HepG2 (cell line): ENCODE measurements at regions not wholly inside any gene's neighbourhood (a gene's known extent, or its start where the extent isn't known, plus 50 kb on each side); places are given as distances from the start of the nearest gene placed in this dataset.

Experiments
- CEBPZ ChIP-seq: IDR thresholded peaks from 2 replicates; pipeline ENCODE4 v1.6.1; 2012; ENCODE audit warnings: low read length, improper control_type of control experiment
- FOXK2 ChIP-seq: fragments of 450-650 bp; IDR thresholded peaks from 2 replicates; pipeline ENCODE4 v1.6.1; 2016
- NCOR1 ChIP-seq: fragments of 200-600 bp; sonication (generic); IDR thresholded peaks from 2 replicates; pipeline ENCODE4 v1.7.0; 2017; ENCODE audit warnings: antibody characterized with exemption, low read length, borderline replicate concordance
- TF ChIP-seq, protein P1 (sequence below), 2 experiments: IDR thresholded peaks; 2 replicates each; pipeline ENCODE4 v1.6.1; 2011 to 2012; ENCODE audit warnings: low read length in 2 of 2, borderline replicate concordance in 1 of 2, low read depth in 1 of 2, mild to moderate bottlenecking in 1 of 2, moderate library complexity in 1 of 2

DNA sequence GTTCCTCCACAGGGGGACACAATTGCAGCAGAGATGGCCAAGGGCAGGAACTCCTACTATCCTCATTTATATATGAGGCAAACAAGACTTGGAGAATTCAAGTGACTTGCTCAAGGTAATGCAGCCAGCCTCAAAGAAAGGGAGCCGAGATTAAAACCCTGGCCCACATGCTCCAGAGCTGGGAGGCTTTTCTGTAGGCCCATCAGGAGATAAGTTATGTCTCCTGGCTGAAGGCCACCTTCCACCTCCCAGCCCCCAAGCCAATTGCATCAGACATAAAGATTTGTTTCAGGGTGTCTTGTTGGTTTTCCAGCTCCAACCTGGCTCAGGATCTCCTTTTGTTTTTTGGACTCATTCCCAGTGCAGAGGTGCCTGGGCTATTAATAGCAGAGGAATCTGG is 59.5 kb downstream of the SMIM38 start:
- TF ChIP-seq, protein P1, sequence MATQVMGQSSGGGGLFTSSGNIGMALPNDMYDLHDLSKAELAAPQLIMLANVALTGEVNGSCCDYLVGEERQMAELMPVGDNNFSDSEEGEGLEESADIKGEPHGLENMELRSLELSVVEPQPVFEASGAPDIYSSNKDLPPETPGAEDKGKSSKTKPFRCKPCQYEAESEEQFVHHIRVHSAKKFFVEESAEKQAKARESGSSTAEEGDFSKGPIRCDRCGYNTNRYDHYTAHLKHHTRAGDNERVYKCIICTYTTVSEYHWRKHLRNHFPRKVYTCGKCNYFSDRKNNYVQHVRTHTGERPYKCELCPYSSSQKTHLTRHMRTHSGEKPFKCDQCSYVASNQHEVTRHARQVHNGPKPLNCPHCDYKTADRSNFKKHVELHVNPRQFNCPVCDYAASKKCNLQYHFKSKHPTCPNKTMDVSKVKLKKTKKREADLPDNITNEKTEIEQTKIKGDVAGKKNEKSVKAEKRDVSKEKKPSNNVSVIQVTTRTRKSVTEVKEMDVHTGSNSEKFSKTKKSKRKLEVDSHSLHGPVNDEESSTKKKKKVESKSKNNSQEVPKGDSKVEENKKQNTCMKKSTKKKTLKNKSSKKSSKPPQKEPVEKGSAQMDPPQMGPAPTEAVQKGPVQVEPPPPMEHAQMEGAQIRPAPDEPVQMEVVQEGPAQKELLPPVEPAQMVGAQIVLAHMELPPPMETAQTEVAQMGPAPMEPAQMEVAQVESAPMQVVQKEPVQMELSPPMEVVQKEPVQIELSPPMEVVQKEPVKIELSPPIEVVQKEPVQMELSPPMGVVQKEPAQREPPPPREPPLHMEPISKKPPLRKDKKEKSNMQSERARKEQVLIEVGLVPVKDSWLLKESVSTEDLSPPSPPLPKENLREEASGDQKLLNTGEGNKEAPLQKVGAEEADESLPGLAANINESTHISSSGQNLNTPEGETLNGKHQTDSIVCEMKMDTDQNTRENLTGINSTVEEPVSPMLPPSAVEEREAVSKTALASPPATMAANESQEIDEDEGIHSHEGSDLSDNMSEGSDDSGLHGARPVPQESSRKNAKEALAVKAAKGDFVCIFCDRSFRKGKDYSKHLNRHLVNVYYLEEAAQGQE (IDR thresholded peaks at IDR 0.05; ENCODE audit: borderline replicate concordance in 1 of 2, low read depth in 1 of 2, low read length in 2 of 2) = no peak
- no peak for TF ChIP-seq CEBPZ
- no peak for TF ChIP-seq FOXK2
- TF ChIP-seq NCOR1 = no peak
